Kidney (tissue), 13 donors: ENCODE measurements at regions not wholly inside any gene's neighbourhood (a gene's known extent, or its start where the extent isn't known, plus 50 kb on each side); places are given as distances from the start of the nearest gene placed in this dataset.

Experiments used
- DNase-seq, 5 donors: peaks; one replicate each; pipeline ENCODE4 v3.0.0-alpha.2; 2013 to 2020
- FAIRE-seq: peaks from 2 replicates; lab custom pipeline; 2012; peaks lifted over from hg19 to GRCh38; lab: Jason Lieb, UNC
- H3K27ac ChIP-seq, 2 donors: one replicate each; pipeline ENCODE4 v1.7.0; 2013; ENCODE audit warnings: low read depth in 2 of 2, low read length in 2 of 2, inconsistent platforms in 1 of 2
- H3K27me3 ChIP-seq: one replicate; pipeline ENCODE4 v1.7.1; 2013; ENCODE audit warnings: low read length, inconsistent platforms; ENCODE audit not compliant: control insufficient read depth, insufficient read depth
- H3K36me3 ChIP-seq, 3 donors: one replicate each; pipeline versions ENCODE4 v1.7.0 to v1.7.1; 2013; ENCODE audit warnings: low read length in 3 of 3, control low read depth in 1 of 3, inconsistent platforms in 1 of 3; ENCODE audit not compliant: insufficient read depth in 3 of 3, control insufficient read depth in 2 of 3
- H3K4me1 ChIP-seq, 3 donors: one replicate each; pipeline versions ENCODE4 v1.7.0 to v1.7.1; 2013; ENCODE audit warnings: low read length in 3 of 3, inconsistent platforms in 1 of 3, low read depth in 1 of 3; ENCODE audit not compliant: control insufficient read depth in 2 of 3, insufficient read depth in 2 of 3
- H3K4me3 ChIP-seq, 3 donors: one replicate each; pipeline versions ENCODE4 v1.7.0 to v1.8.1; 2013; ENCODE audit warnings: low read length in 3 of 3, control low read depth in 1 of 3, inconsistent platforms in 1 of 3
- H3K9ac ChIP-seq, 3 donors: one replicate each; pipeline versions ENCODE4 v1.7.0 to v1.7.1; 2013; ENCODE audit warnings: low read length in 3 of 3, control low read depth in 1 of 3, inconsistent platforms in 1 of 3
- H3K9me3 ChIP-seq, 3 donors: one replicate each; pipeline versions ENCODE4 v1.7.0 to v1.7.1; 2013; ENCODE audit warnings: low read length in 3 of 3, control low read depth in 1 of 3, inconsistent platforms in 1 of 3; ENCODE audit not compliant: control insufficient read depth in 2 of 3, insufficient read depth in 1 of 3
- intact Hi-C: fragments of 100-400 bp; cut with DNase I; formaldehyde crosslinking; loops from one replicate; pipeline ENCODE4 v1.11.1; 2022
- TF ChIP-seq, protein P1 (sequence below): IDR thresholded peaks from 3 replicates; pipeline ENCODE4 v1.5.1; 2012; ENCODE audit warnings: mild to moderate bottlenecking, moderate library complexity, borderline replicate concordance; ENCODE audit not compliant: insufficient read depth; ENCODE audit errors: extremely low read depth
- donor health status: control.
- donor health status: control.
- donor health status: control.
- donor health status: control.
- donor health status: control.
- donor health status: DM: yes; HTN: yes; CAD: no.
- donor health status: Normal renal cell carcinoma (clear cell type).

- no peak for DNase-seq
- Histone ChIP-seq H3K9me3 (no peaks in the 10 kb centered on the region), H3K27ac (no peak overlapping the region), H3K4me1 (no peaks in the 10 kb centered on the region), H3K4me3 (no peak overlapping the region), H3K9ac (no peak overlapping the region), H3K36me3 (no peaks in the 10 kb centered on the region), H3K27me3 (no peaks in the 10 kb centered on the region)
- TF ChIP-seq, protein P1, sequence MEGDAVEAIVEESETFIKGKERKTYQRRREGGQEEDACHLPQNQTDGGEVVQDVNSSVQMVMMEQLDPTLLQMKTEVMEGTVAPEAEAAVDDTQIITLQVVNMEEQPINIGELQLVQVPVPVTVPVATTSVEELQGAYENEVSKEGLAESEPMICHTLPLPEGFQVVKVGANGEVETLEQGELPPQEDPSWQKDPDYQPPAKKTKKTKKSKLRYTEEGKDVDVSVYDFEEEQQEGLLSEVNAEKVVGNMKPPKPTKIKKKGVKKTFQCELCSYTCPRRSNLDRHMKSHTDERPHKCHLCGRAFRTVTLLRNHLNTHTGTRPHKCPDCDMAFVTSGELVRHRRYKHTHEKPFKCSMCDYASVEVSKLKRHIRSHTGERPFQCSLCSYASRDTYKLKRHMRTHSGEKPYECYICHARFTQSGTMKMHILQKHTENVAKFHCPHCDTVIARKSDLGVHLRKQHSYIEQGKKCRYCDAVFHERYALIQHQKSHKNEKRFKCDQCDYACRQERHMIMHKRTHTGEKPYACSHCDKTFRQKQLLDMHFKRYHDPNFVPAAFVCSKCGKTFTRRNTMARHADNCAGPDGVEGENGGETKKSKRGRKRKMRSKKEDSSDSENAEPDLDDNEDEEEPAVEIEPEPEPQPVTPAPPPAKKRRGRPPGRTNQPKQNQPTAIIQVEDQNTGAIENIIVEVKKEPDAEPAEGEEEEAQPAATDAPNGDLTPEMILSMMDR: no peak
- intact Hi-C loops: no loop called here
- no peak for FAIRE-seq
These were observed 250.5 kb upstream of the EDA2R start for GRCh38 chrX:66889418-66889817.

DNA sequence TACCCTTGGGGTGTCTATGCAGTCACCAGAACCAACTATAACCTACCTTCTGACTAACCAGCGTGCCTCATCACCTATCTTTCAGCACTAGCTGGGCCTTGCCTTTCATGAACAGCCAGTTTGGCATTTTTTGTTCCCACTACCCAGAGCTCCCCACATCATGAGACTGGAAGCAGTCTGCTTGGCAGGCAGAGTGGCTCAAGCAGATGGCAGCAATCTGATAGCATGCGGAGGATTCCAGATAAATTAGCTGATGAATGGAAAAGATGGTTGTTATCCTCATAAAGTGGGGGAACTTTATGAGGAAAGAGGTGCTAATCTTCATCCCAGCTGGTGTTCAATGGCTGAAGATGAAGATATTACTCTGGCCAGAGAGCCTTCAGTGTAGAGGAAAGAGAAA lies 243.2 kb upstream of the EDA2R start:
- no peak overlapping the region for H3K27ac ChIP-seq
- intact Hi-C loops: no loop called here

DNA sequence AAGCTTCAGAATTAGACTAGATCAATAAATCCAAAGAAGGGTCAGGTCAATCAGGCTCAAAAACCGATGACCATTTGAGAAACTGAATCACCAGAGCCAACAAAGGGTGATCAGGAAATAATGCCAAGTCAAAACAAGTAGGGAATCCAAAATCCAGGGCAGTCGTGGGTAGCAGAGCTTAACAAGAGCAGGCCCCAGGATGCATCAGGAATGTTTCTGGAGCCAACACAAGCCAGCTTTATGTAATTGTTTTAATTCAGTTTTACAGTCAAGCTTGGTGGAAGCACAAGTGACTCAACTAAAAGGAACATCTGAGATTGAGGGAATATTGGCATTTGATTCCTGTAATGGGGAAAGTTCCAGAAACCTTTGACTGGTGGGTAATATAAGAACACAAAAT lies 237.9 kb upstream of the EDA2R start:
- FAIRE-seq: no peak
- intact Hi-C loops: no loop called here
- Histone ChIP-seq H3K27ac (no peak overlapping the region), H3K4me1 (no peaks in the 10 kb centered on the region), H3K36me3 (no peaks in the 10 kb centered on the region), H3K4me3 (no peak overlapping the region), H3K9me3 (no peaks in the 10 kb centered on the region), H3K9ac (no peak overlapping the region), H3K27me3 (no peaks in the 10 kb centered on the region)
- TF ChIP-seq, protein P1: no peak
- DNase-seq: no peak

More for the DNA sequence above, 243.2 kb upstream of the EDA2R start:
- FAIRE-seq (no peak), DNase-seq (no peak)
- TF ChIP-seq, protein P1: no peak
- H3K9me3 ChIP-seq: no peaks in the 10 kb centered on the region
- H3K36me3 ChIP-seq: no peaks in the 10 kb centered on the region
- no peak overlapping the region for H3K9ac ChIP-seq
- H3K4me1 ChIP-seq: no peaks in the 10 kb centered on the region
- H3K27me3 ChIP-seq: no peaks in the 10 kb centered on the region
- H3K4me3 ChIP-seq: no peak overlapping the region

- TF ChIP-seq, protein P1: no peak
- no peaks in the 10 kb centered on the region for H3K36me3 ChIP-seq
- no peaks in the 10 kb centered on the region for H3K27me3 ChIP-seq
- FAIRE-seq: no peak
- no peak for DNase-seq
- no peak overlapping the region for H3K9ac ChIP-seq
- no peaks in the 10 kb centered on the region for H3K4me1 ChIP-seq
- H3K27ac ChIP-seq: no peak overlapping the region
- no peak overlapping the region for H3K4me3 ChIP-seq
- no peaks in the 10 kb centered on the region for H3K9me3 ChIP-seq
- intact Hi-C loops: no loop called here
These were observed 233.9 kb upstream of the EDA2R start for GRCh38 chrX:66872771-66873170.
